Occipital lobe (tissue), 1 donor: ENCODE measurements at regions not wholly inside any gene's neighbourhood (a gene's known extent, or its start where the extent isn't known, plus 50 kb on each side); places are given as distances from the start of the nearest gene placed in this dataset.
"Not testable (repeated sequence)": the region's sequence is repeated elsewhere in the genome, so short reads cannot be mapped to it uniquely, and the experiment has no call there.

Experiments used
- DNase-seq: peaks from one replicate; lab custom pipeline; 2025; lab: John Stamatoyannopoulos, UW

- DNase-seq = no peak
Measured at GRCh38 chr5:164265566-164265965, 760.1 kb downstream of the MAT2B start.

GRCh38 chr5:164266571-164266970, 761.2 kb downstream of the MAT2B start:
- no peak for DNase-seq

- DNase-seq = no peak
Measured at GRCh38 chr5:164277720-164278119, 772.3 kb downstream of the MAT2B start.

- no peak for DNase-seq
Measured at GRCh38 chr5:164289526-164289925, 784.1 kb downstream of the MAT2B start.

- peak; percentile 9 for DNase-seq
Measured at GRCh38 chr5:164296603-164297080, 791.2 kb downstream of the MAT2B start.

DNA sequence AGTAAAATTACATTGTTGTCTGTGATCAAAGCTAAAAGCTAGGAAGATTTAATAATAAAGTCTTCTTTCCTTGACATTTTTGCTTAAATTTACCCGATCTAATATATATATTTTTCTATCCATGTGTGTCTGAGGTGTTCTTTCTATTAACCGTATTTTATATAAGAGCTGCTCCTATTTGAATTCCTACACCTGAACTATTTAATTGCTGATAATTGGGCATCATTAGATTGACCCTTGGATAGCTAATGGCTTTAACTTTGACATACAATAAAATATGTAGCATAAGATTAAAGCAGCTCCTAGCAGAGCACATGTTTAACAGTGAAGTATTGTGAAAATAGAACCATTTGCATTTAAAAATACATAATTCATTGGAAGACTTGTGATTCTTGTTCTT, 792.7 kb downstream of the MAT2B start:
- DNase-seq = no peak

DNA sequence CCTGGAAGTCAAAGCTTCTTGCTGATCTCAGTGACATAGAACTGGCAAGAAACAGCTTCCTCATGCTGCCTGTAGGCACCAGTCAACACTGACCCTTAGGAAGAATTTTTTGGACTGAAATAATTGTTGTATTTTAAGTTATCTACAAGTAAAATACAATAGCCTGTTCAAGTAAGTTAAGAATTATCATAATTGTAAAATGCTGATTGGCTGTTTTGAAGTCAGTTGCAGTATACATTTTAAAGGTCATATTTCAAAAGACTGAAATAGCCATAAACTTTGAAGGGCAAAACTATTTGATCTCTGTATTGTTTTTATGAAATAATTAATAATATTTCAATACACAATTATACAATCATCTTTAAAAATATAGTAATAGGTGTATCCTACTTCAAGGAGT, 794.9 kb downstream of the MAT2B start:
- no peak for DNase-seq

GRCh38 chr5:164301136-164301535, 795.7 kb downstream of the MAT2B start:
- no peak for DNase-seq

DNA sequence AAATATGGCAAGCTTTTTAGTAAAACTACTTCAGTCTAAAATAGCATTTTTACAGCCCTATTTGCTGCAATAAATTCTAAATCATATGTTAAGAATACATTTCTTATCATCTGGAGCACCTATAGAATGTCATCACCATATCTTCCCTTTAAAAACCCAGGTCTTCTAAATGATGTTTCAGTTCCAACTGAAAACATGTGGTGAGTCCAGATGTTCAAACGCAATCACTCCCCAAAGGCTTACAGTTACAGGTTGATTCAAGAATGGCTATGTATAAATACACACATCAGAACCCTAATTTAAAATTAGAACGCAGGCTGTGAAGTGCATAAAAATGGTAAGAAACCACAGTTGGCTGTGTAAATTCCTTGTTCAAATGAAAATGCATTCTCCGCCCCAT, 796.3 kb downstream of the MAT2B start:
- no peak for DNase-seq

DNA sequence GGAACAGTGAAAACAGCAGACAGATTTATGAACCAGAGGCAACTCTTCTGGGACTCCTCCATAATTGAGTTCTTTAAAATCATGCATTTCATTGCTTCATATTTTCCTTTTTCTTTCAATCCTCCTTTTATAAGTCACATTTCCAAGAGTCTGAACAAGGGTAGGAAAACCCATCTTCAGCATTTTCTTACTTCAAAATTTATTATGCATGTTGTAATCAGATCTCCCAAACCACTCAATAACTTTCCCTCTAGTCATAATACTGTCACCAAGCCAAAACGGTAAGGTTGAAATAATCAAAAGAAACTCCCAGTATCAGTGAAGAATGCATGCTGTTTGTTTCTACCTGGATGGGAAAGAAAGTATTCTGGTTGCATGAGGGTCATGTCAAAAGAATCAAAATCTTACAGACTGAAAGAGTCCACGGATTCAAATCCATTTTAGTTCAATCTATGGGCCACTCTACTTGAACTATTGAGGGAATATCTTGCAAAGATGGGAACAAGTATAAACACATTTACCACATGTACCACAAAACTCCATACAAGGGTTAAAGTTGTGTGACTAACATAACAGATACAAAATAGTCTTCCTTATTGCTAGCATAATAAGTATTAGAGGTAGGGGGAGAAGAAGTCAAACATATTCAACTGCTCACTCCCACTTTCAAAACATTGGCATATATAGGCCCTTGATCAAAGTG, 797.3 kb downstream of the MAT2B start:
- no peak for DNase-seq

GRCh38 chr5:164303646-164304215, 798.3 kb downstream of the MAT2B start:
- no peak for DNase-seq

- DNase-seq = no peak
Measured at GRCh38 chr5:164306662-164307061, 801.2 kb downstream of the MAT2B start.

- DNase-seq = no peak
Measured at GRCh38 chr5:164312801-164313200, 807.4 kb downstream of the MAT2B start.

DNA sequence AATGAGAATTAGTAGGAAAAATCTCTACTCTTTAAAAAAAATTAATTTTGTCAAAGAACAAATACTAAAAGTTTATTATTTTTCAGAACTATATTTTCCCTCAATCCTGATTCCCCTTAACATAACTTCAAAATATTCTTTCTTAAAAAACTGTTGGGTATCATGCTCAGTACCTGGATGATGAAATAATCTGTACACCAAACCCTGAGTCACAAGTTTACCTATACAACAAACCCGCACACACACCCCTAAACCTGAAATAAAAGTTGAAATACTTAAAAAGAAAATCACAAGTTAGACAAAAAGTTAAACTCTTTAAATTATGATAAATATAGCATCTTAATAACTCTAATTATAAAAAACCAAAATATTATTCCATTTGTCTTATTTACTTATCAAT, 812.3 kb downstream of the MAT2B start:
- no peak for DNase-seq

- no peak for DNase-seq
Measured at GRCh38 chr5:164319161-164319560, 813.7 kb downstream of the MAT2B start.

- no peak for DNase-seq
Measured at GRCh38 chr5:164324239-164324638, 818.8 kb downstream of the MAT2B start.

DNA sequence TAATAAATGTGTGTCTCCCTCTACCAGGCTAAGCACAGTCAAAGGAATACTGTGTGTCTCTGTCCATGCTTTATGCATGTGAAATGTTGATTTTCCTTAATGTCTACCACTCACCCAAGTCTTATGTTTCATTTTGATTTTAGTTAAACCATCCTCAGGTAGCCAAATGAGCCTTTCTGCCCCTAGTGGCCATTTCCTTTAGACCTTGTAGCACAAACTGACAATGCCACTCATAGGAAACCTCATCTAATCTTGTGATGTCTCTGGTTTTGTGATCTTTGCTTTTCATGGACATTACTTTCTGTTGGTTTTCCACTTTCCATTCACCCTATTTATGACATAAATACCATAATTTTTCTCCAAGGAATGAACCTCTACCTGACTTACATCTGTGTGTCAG, 820.8 kb downstream of the MAT2B start:
- DNase-seq = no peak

- DNase-seq = not testable (repeated sequence)
Measured at GRCh38 chr5:164327166-164327565, 821.7 kb downstream of the MAT2B start.

GRCh38 chr5:164332349-164333196, 827.2 kb downstream of the MAT2B start:
- no peak for DNase-seq

GRCh38 chr5:164335837-164336236, 830.4 kb downstream of the MAT2B start:
- DNase-seq = no peak

- no peak for DNase-seq
Measured at GRCh38 chr5:164336276-164336675, 830.9 kb downstream of the MAT2B start.

- DNase-seq = no peak
Measured at GRCh38 chr5:164336906-164337305, 831.5 kb downstream of the MAT2B start.
